ENCODE measurements at regions not wholly inside any gene's neighbourhood (a gene's known extent, or its start where the extent isn't known, plus 50 kb on each side); places are given as distances from the start of the nearest gene placed in this dataset.

DNA sequence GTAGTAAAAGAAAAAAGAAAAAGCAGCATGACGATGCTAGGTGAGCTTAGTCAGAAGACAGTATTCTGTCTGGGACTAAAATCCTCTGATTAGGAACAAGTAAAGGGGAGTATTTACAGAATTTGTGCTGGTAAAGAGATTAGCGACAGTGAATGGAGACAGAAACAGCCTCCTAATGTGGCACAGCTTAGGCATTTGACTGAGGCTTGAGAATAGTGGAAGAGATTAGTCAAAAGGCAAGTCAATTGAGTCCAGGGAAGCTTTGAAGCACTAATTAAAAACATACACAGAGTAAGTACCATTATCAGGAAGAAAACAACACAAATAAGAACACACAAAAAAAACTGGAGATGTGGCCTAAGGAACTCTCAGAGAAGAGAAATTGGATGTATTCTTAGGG, 131.9 kb upstream of the CLEC14A start:
- no peak overlapping the region for H3K4me3 ChIP-seq (replicated peaks in 1 of 2; ENCODE audit: low read depth in 1 of 2, low read length in 2 of 2)
- CTCF ChIA-PET, result no interaction called here
- no peak overlapping the region for H3K4me2 ChIP-seq (ENCODE audit: low read length)
- no peaks in the 10 kb centered on the region for H4K20me1 ChIP-seq (ENCODE audit: insufficient read depth)
- H3K27me3 ChIP-seq (ENCODE audit: insufficient read depth, low read length), result no peaks in the 10 kb centered on the region
- DNase-seq (ENCODE audit: low read depth, low spot score), result no peak
- ATAC-seq, result no peak
- H3K79me2 ChIP-seq (ENCODE audit: insufficient read depth, low read length), result no peaks in the 10 kb centered on the region
- POLR2A ChIA-PET, result no interaction called here
- intact Hi-C loops (cut with micrococcal nuclease), result no loop called here
- no peaks in the 10 kb centered on the region for H3K36me3 ChIP-seq (ENCODE audit: control insufficient read depth in 1 of 2, insufficient read depth in 2 of 2, low read length in 2 of 2)
- TF ChIP-seq POLR2AphosphoS5 (IDR thresholded peaks at IDR 0.05; ENCODE audit: low read depth, low read length) (no peak), SIN3A (IDR thresholded peaks at IDR 0.05; ENCODE audit: low read depth) (no peak), FOSL1 (IDR thresholded peaks at IDR 0.05; ENCODE audit: low read depth) (no peak), EZH2phosphoT487 (IDR thresholded peaks at IDR 0.05; ENCODE audit: borderline replicate concordance) (no peak), CBX3 (IDR thresholded peaks at IDR 0.05; ENCODE audit: low read depth) (no peak), CEBPB (IDR thresholded peaks at IDR 0.05; ENCODE audit: low read depth) (no peak), POLR2A (IDR thresholded peaks at IDR 0.05; ENCODE audit: borderline replicate concordance, extremely low read depth, insufficient read depth, insufficient read length) (no peak), ZFX (IDR thresholded peaks at IDR 0.05) (no peak), ELF1 (IDR thresholded peaks at IDR 0.05; ENCODE audit: borderline replicate concordance, low read depth) (no peak), YY1 (IDR thresholded peaks at IDR 0.05; ENCODE audit: extremely low read depth, insufficient replicate concordance, low read depth, low read length) (no peak), TCF7L2 (IDR thresholded peaks at IDR 0.05; ENCODE audit: borderline replicate concordance, extremely low read depth, insufficient read depth, insufficient read length) (no peak)
- TF ChIP-seq, protein P1, sequence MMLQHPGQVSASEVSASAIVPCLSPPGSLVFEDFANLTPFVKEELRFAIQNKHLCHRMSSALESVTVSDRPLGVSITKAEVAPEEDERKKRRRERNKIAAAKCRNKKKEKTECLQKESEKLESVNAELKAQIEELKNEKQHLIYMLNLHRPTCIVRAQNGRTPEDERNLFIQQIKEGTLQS (IDR thresholded peaks at IDR 0.05), result no peak
- TF ChIP-seq, protein P2, sequence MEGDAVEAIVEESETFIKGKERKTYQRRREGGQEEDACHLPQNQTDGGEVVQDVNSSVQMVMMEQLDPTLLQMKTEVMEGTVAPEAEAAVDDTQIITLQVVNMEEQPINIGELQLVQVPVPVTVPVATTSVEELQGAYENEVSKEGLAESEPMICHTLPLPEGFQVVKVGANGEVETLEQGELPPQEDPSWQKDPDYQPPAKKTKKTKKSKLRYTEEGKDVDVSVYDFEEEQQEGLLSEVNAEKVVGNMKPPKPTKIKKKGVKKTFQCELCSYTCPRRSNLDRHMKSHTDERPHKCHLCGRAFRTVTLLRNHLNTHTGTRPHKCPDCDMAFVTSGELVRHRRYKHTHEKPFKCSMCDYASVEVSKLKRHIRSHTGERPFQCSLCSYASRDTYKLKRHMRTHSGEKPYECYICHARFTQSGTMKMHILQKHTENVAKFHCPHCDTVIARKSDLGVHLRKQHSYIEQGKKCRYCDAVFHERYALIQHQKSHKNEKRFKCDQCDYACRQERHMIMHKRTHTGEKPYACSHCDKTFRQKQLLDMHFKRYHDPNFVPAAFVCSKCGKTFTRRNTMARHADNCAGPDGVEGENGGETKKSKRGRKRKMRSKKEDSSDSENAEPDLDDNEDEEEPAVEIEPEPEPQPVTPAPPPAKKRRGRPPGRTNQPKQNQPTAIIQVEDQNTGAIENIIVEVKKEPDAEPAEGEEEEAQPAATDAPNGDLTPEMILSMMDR (IDR thresholded peaks at IDR 0.05 in 2 of 3, conservative IDR thresholded peaks at IDR 0.05 in 1 of 3; ENCODE audit: borderline replicate concordance in 1 of 3, insufficient read depth in 1 of 3, low read depth in 2 of 3, low read length in 2 of 3), result no peak
- H3K9ac ChIP-seq (ENCODE audit: low read length), result no peak overlapping the region
- BruUV-seq (replicated peaks), result no TSS peak
- H3K9me3 ChIP-seq (ENCODE audit: control insufficient read depth in 1 of 2, insufficient read depth in 1 of 2, low read depth in 1 of 2, low read length in 2 of 2), result no peaks in the 10 kb centered on the region; a peak in 1 of 4 replicates
- no peaks in the 10 kb centered on the region for H3K9me2 ChIP-seq (ENCODE audit: insufficient read depth)
- RAD21 ChIA-PET (ENCODE audit: low non-redundant PET in 1 of 2, low total read pairs in 2 of 2, uncharacterized antibody in 2 of 2, unreplicated experiment in 2 of 2), result no interaction called here
- no peak overlapping the region for H2AFZ ChIP-seq (ENCODE audit: low read depth, low read length, poor library complexity, severe bottlenecking)
- no peaks in the 10 kb centered on the region for H3K4me1 ChIP-seq (ENCODE audit: control insufficient read depth in 1 of 2, insufficient read depth in 2 of 2, low read length in 2 of 2)
- H3K27ac ChIP-seq (ENCODE audit: low read depth, low read length), result no peak overlapping the region

Data from HCT116 (cell line).